ENCODE measurements at regions not wholly inside any gene's neighbourhood (a gene's known extent, or its start where the extent isn't known, plus 50 kb on each side); places are given as distances from the start of the nearest gene placed in this dataset.

- TF ChIP-seq POLR2A (IDR thresholded peaks at IDR 0.05) (no peak), CTCF (IDR thresholded peaks at IDR 0.05) (no peak), POLR2AphosphoS5 (IDR thresholded peaks at IDR 0.05) (no peak), EP300 (IDR thresholded peaks at IDR 0.05) (no peak)
These were observed 402.5 kb upstream of the HTR2A start for GRCh38 chr13:47299304-47299703.

Data from sigmoid colon (tissue), 4 donors.